Forelimb muscle (tissue), 1 donor: ENCODE measurements at regions not wholly inside any gene's neighbourhood (a gene's known extent, or its start where the extent isn't known, plus 50 kb on each side); places are given as distances from the start of the nearest gene placed in this dataset.

Experiments
- DNase-seq: peaks from one replicate; pipeline ENCODE4 v3.0.0-alpha.2; 2013; ENCODE audit warnings: low read depth

- no peak for DNase-seq
Observed at GRCh38 chr3:64464955-64465354, 222.8 kb downstream of the ADAMTS9 start.

- DNase-seq, result no peak
Observed at GRCh38 chr3:64463981-64464380, 223.8 kb downstream of the ADAMTS9 start.

DNA sequence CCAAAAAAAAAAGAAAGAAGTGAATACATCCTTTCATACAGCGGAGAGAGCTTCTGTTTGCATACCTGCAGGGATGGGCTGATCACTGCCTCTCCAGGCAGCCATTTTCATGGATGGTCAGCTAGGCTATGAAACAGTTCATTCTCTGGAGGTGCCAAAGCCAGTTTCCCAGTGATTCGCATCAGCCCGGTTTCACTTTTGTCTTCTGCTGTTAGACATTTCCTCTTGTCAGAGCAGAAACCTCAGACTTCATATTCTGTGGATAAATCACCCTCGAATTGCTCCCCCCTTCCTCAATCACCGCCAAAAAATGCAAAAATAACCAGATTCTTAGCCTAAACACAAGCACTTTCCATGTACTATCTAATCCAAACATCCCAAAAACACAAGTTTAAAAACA, 225.6 kb downstream of the ADAMTS9 start:
- DNase-seq, result no peak

DNA sequence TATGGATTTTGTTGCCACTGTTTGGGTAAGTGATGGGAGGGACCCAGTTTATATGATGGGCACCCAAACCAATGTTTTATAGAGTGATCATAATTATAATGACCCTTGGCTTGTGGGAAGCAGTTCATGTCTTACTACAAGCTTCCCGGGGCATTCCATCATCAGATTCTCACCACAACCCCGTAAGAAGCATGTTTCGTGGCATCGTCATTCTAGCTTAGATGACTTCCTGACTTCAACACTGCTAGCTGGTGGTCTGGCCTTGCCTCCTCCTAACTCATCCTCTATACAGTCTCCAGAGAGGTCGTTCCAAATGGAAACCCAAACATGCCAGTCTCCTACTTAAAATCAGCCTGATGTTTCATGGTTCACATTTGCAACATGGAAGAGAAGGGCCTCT, 226.9 kb downstream of the ADAMTS9 start:
- DNase-seq, result no peak

DNA sequence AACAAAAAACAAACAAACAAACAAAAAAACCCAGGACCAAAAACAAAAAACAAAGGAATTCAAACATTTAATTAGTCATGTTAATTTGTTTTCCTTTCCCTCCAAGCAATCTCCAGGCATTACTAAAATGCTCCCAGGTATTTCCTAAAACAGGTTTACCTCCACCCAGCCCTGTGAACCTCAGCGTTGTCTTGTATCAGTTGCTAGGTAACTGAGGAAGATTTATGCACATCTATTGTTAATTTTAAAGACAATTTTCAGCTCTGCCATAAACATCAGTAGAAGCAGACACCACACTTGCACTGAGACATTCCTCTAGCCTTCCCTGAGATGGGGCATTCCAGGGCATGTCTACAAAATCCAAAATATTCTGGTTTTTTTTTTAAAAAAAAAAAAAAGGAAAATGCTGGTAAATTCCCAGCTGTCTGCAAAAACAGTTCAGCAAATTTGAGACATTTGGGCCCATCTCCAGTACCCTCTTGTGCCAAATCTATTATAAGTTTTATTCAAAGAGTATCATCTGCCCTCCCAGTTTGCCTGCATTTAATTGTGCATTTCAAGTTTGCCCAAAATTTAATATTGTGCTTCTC, 227.6 kb downstream of the ADAMTS9 start:
- DNase-seq, result no peak

DNA sequence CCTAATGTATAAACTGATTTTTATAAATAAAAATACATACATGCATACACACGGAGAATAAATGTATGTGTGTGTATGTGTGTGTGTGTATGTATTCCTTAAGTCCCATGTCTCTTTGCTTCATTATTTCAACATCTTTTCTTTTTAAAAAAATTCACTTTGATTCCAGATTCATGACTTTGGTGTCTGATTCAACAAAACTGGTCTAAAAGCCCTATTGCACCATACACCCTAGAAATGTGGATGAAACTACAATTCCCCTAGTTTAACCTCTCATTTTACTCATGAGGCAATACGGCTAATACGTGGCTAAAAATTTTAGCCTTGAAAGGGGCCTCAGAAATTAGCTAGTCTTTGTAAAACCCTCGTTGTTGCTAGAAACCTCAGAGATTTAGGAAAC, 228.1 kb downstream of the ADAMTS9 start:
- DNase-seq, result no peak

- DNase-seq, result no peak
Observed at GRCh38 chr3:64457811-64458210, 230.0 kb downstream of the ADAMTS9 start.

- no peak for DNase-seq
Observed at GRCh38 chr3:64456674-64457073, 231.1 kb downstream of the ADAMTS9 start.

- DNase-seq, result no peak
Observed at GRCh38 chr3:64455351-64455750, 230.1 kb upstream of the PRICKLE2 start.

- DNase-seq, result no peak
Observed at GRCh38 chr3:64454768-64455167, 229.5 kb upstream of the PRICKLE2 start.

GRCh38 chr3:64454179-64454578, 228.9 kb upstream of the PRICKLE2 start:
- DNase-seq, result no peak

DNA sequence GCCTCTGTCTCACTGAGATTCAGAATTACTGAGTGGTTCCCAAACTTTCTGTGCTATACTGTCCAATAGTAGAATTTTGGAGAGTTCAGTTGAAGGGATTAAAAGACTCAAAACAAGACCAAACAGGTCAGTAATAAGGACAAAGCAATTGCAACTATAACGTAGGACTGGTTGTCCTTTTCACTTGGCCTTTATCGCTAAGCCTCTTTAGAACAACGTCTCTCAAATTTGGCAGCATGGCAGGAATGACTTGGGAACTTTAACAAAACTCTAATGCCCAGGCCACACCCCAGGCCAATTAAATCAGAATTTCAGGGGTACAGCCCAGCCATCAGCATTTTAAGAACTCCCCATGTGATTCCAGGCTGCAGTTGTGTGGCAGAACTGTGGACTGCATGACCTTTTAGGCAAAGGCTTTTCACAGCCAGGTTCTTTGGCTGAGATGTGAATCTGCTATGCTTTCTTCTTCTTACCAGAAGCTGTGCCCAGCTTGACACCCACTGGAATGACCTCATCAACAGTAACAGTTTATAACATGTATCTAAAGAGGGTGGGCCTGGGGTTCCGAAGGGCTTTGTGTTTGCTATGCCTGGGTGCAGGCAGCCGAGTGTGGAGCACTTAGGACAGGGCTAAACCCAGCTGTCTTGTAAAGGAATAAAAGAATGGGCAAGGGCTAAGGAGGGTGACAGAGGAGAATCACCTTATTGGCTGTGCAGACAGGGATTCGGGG, 226.2 kb upstream of the PRICKLE2 start:
- DNase-seq, result no peak

- no peak for DNase-seq
Observed at GRCh38 chr3:64450396-64450956, 225.2 kb upstream of the PRICKLE2 start.

- DNase-seq, result no peak
Observed at GRCh38 chr3:64449026-64449425, 223.8 kb upstream of the PRICKLE2 start.

GRCh38 chr3:64445944-64446300, 220.7 kb upstream of the PRICKLE2 start:
- DNase-seq, result no peak

- no peak for DNase-seq
Observed at GRCh38 chr3:64445109-64445943, 220.1 kb upstream of the PRICKLE2 start.

DNA sequence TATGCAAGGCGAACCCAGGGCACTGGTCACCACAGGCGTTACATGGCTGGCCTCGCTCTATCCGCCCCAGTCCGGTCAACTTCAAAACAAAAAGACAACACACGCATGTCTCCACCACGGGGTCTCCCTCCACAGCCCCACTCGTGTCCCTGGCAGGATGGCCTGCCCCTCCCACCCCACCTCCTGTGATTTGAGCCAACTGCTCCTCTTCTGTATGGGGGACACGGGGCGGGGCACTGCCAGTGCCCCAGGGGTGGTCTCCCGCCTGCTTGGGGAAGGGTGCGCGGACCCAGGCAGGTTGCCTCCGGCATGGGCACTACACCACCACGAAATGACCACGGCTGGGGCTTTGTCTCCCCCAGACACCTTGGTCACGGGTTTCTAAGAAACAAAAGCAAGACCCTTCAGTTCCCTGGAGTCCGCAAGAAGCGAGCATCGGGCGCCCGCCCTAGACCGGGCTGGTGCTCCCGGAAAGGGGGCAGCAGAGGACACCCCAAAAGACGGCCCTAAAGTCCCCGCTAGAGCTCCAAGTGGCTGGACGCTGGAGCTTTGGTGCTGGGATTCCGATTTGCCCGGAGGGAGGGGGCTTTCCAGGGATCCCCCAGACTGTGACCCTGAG, 219.3 kb upstream of the PRICKLE2 start:
- DNase-seq, result no peak

DNA sequence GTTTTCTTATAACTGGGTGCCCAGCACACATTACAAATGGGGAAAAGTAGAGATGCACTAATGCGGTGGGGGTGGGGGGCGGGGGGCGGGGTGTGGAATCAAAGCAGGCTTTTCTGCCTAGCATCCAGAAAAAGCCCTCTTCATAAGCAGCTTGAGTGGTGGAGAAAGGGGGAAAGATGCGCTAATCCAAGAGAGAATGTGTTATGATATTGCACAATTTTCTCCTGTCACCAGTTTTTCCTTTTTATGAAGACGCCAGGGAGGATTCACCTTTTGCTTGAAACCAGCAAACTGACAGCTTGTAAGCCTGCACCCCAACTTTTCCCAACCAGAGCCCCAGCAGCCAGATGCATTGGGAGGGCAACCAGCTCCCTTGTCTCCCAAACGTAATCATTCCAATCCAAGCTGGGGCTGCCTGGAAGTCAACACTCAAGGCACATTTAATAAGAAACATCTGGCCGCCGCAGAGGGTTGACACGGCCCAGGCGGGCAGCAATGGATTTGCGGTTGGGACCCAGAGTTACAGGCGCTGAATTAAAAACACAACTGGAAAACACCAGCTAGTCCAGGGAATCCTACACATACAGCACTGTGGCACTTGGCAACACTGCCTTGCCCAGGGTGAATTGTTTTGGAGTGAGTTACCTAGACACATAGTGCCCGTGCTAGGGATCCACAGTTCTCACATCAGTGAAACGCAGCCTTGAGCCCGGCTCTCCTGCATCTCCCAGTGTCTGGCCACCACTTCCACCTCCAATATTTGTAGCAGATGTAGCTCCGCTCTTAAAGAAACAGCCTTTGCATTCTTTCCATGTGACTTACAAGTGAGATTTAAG, 218.5 kb upstream of the PRICKLE2 start:
- no peak for DNase-seq

DNA sequence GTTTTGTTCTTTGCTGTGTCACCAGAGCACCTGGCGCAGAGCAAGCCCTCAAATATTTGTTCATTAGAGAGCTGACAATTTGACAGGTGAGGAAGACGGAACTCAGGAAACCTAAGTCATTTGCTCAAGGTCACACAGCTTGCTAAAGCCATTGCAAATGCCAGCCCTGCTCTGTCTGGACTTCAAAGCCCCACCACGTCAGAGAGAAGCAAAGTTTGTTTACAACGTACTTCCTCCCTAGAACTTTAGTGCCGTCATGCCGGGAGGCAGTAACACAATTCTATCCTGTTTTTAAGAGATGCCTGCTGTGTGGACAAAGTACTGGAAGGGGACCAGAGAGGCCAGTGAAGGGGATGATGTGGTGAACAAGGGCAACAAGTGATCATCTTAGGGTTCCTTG, 216.6 kb upstream of the PRICKLE2 start:
- no peak for DNase-seq

GRCh38 chr3:64440498-64440897, 215.2 kb upstream of the PRICKLE2 start:
- no peak for DNase-seq

DNA sequence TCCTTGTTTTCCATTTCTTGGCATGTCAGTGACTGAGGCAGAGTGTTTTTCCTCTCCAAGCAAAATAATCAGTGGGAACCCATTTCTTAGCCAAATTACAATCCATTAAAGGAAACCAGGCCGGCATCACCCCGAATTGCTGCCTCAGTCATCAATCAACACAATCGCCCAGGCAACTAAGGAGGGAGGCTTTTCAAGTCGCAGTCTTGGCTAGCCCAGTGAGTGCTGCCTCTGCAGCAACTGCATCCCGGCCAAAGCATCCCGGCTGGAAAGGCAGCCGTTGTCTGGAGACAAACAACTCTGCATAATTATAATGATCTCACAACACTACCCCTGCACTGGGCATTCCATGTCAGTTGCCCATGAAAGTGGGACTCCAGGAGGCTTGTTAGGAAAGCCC, 213.5 kb upstream of the PRICKLE2 start:
- DNase-seq, result no peak
